Breast epithelium (tissue), 3 donors: ENCODE measurements at regions not wholly inside any gene's neighbourhood (a gene's known extent, or its start where the extent isn't known, plus 50 kb on each side); places are given as distances from the start of the nearest gene placed in this dataset.

Experiments used
- CTCF ChIP-seq, 3 donors: fragments of 450-650 bp; IDR thresholded peaks; one replicate each; pipeline ENCODE4 v1.5.1; 2016 to 2017; ENCODE audit warnings: antibody characterized with exemption in 3 of 3, mild to moderate bottlenecking in 3 of 3, moderate library complexity in 3 of 3
- POLR2A ChIP-seq: fragments of 450-650 bp; IDR thresholded peaks from one replicate; pipeline ENCODE4 v1.6.1; 2016; ENCODE audit warnings: antibody characterized with exemption, mild to moderate bottlenecking, moderate library complexity
- POLR2AphosphoS5 ChIP-seq, 3 donors: sonication (generic); formaldehyde crosslinking; IDR thresholded peaks; one replicate each; pipeline ENCODE4 v1.6.1; 2017; ENCODE audit warnings: antibody characterized with exemption in 3 of 3

- TF ChIP-seq CTCF (IDR thresholded peaks at IDR 0.05) (no peak), POLR2A (no peak), POLR2AphosphoS5 (IDR thresholded peaks at IDR 0.05) (no peak)
These were observed 85.3 kb upstream of the ZNF184 start for GRCh38 chr6:27558028-27558724.
